ENCODE measurements at regions not wholly inside any gene's neighbourhood (a gene's known extent, or its start where the extent isn't known, plus 50 kb on each side); places are given as distances from the start of the nearest gene placed in this dataset.

DNA sequence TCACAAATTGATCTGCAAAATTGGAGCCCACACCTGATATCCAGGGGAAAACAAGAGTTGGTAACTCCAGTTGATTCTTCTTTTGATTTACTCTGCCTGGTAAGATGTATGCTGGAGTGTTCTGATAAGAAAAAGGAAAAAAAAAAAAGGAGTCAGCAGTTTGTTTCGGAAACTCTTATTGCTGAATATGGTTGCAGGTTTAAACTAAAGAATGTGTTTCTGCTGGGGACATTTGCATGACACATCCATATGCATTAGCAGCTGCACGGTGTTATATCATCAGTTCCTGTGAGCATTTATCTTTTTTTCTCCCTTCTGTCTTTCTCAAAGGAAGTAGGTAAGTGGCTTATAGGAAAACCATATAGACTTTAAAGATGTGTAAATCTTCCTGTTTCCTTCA is 418.5 kb upstream of the ESRRG start:
- FAIRE-seq: no peak

DNA sequence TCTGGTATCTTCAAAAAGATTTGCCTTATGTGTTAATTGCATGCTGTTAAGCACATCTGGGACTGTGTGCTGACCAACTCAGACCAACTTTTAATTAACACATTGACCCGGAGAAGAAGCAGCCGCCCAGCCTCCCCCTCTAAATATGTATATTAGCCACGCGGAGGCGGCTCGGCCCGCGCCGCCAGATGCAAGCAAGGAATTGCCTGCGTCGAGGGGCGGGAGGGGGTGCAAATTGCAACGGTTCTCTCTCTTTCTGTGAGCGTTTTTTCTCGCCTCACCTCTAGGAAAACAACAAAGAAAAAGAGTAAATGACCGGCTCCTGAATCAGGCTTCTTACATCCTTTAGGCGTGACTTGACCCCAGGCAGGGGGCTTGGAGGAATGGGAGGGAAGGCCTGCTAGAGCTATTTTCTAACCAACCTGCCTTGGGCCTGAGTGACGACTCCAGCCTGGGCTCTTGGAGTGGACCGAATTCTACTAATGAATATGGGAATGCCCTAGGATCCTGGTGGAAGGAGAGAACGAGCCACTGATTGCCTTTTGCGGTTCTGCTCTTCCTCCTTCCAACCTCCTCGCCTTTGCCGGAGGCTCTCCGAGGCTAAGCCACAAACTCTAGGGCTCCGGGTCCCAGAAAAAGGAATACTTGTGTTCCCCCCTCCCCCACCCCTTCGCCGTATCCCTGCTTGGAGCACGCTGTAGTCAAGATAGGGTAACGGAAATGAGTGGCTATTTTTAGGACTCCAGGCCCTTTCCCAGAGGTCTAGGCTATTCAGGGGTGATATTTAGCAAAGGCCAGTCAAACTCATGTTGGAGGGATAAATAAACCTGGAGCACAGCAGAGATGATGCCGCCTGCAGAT is 417.0 kb upstream of the ESRRG start:
- peak in 4 of 5 donors; percentile 41 to 67 (median 54) for DNase-seq
- no peaks in the 10 kb centered on the region for H3K36me3 ChIP-seq (ENCODE audit: control insufficient read depth in 2 of 3, insufficient read depth in 3 of 3, low read length in 3 of 3)
- peak overlapping the region; percentile 34 to 55 for H3K27ac ChIP-seq (ENCODE audit: low read depth in 2 of 2, low read length in 2 of 2)

More for the DNA sequence above, 418.5 kb upstream of the ESRRG start:
- TF ChIP-seq, protein P1, sequence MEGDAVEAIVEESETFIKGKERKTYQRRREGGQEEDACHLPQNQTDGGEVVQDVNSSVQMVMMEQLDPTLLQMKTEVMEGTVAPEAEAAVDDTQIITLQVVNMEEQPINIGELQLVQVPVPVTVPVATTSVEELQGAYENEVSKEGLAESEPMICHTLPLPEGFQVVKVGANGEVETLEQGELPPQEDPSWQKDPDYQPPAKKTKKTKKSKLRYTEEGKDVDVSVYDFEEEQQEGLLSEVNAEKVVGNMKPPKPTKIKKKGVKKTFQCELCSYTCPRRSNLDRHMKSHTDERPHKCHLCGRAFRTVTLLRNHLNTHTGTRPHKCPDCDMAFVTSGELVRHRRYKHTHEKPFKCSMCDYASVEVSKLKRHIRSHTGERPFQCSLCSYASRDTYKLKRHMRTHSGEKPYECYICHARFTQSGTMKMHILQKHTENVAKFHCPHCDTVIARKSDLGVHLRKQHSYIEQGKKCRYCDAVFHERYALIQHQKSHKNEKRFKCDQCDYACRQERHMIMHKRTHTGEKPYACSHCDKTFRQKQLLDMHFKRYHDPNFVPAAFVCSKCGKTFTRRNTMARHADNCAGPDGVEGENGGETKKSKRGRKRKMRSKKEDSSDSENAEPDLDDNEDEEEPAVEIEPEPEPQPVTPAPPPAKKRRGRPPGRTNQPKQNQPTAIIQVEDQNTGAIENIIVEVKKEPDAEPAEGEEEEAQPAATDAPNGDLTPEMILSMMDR (IDR thresholded peaks at IDR 0.05; ENCODE audit: borderline replicate concordance, extremely low read depth, insufficient read depth): no peak
- Histone ChIP-seq H3K36me3 (ENCODE audit: control insufficient read depth in 2 of 3, insufficient read depth in 3 of 3, low read length in 3 of 3) (no peaks in the 10 kb centered on the region), H3K27ac (ENCODE audit: low read depth in 2 of 2, low read length in 2 of 2) (no peak overlapping the region), H3K27me3 (ENCODE audit: control insufficient read depth, insufficient read depth, low read length) (peaks cover 18% of the 10 kb centered on the region), H3K9me3 (ENCODE audit: control insufficient read depth in 2 of 3, insufficient read depth in 1 of 3, low read length in 3 of 3) (no peaks in the 10 kb centered on the region), H3K9ac (ENCODE audit: low read length in 3 of 3) (no peak overlapping the region), H3K4me3 (ENCODE audit: low read length in 3 of 3) (no peak overlapping the region), H3K4me1 (ENCODE audit: control insufficient read depth in 2 of 3, insufficient read depth in 2 of 3, low read depth in 1 of 3, low read length in 3 of 3) (no peaks in the 10 kb centered on the region)
- intact Hi-C loops (cut with DNase I): no loop called here
- DNase-seq: no peak

DNA sequence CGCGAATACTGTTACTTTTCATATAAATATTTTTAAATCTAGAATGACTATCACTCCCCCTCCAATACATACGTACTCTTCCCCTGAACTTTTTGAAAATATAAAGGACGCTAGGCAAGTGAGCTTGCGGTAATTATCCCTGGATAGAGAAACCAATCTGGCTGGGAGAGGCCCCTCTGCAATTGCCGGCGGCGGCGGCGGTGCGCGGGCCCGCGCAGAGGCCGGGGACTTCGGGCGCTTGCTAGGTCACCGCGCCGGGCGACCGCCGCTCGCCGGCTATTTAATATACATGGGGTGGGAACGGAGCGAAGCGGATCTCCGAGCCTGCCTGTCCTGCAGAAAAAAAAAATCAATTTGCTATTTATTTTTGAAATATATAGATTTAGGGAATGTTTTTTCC is 416.3 kb upstream of the ESRRG start:
- FAIRE-seq (no peak), DNase-seq (peak; percentile 37 to 69 (median 60))
- Histone ChIP-seq H3K4me3 (ENCODE audit: low read length in 3 of 3) (peak overlapping the region in 1 of 3 donors; percentile 50), H3K27me3 (ENCODE audit: control insufficient read depth, insufficient read depth, low read length) (peaks cover 20% of the 10 kb centered on the region), H3K9me3 (ENCODE audit: control insufficient read depth in 2 of 3, insufficient read depth in 1 of 3, low read length in 3 of 3) (no peaks in the 10 kb centered on the region), H3K36me3 (ENCODE audit: control insufficient read depth in 2 of 3, insufficient read depth in 3 of 3, low read length in 3 of 3) (no peaks in the 10 kb centered on the region), H3K9ac (ENCODE audit: low read length in 3 of 3) (peak overlapping the region in 1 of 3 donors; percentile 26), H3K4me1 (ENCODE audit: control insufficient read depth in 2 of 3, insufficient read depth in 2 of 3, low read depth in 1 of 3, low read length in 3 of 3) (no peaks in the 10 kb centered on the region), H3K27ac (ENCODE audit: low read depth in 2 of 2, low read length in 2 of 2) (peak overlapping the region in 1 of 2 donors; percentile 77)
- TF ChIP-seq, protein P1 (IDR thresholded peaks at IDR 0.05; ENCODE audit: borderline replicate concordance, extremely low read depth, insufficient read depth): no peak
- intact Hi-C loops (cut with DNase I): no loop called here

More for the DNA sequence above, 417.0 kb upstream of the ESRRG start:
- Histone ChIP-seq H3K27me3 (ENCODE audit: control insufficient read depth, insufficient read depth, low read length) (peaks cover 20% of the 10 kb centered on the region), H3K4me1 (ENCODE audit: control insufficient read depth in 2 of 3, insufficient read depth in 2 of 3, low read depth in 1 of 3, low read length in 3 of 3) (no peaks in the 10 kb centered on the region), H3K9me3 (ENCODE audit: control insufficient read depth in 2 of 3, insufficient read depth in 1 of 3, low read length in 3 of 3) (no peaks in the 10 kb centered on the region), H3K4me3 (ENCODE audit: low read length in 3 of 3) (peak overlapping the region in 1 of 3 donors; percentile 50), H3K9ac (ENCODE audit: low read length in 3 of 3) (peak overlapping the region in 1 of 3 donors; percentile 51)
- TF ChIP-seq, protein P1 (IDR thresholded peaks at IDR 0.05; ENCODE audit: borderline replicate concordance, extremely low read depth, insufficient read depth): no peak
- no peak for FAIRE-seq
- intact Hi-C loops (cut with DNase I): no loop called here

Data from kidney (tissue), 13 donors.